Hepatocyte (in vitro differentiated cells): ENCODE measurements at regions not wholly inside any gene's neighbourhood (a gene's known extent, or its start where the extent isn't known, plus 50 kb on each side); places are given as distances from the start of the nearest gene placed in this dataset.

Source experiments
- CTCF ChIP-seq: fragments of 200-600 bp; sonication (generic); IDR thresholded peaks from 2 replicates; pipeline ENCODE4 v1.5.1; 2016; ENCODE audit warnings: antibody characterized with exemption, mild to moderate bottlenecking; ENCODE audit not compliant: poor library complexity
- EZH2 ChIP-seq: fragments of 200-600 bp; sonication (generic); IDR thresholded peaks from 2 replicates; pipeline ENCODE4 v1.6.1; 2016; ENCODE audit warnings: antibody characterized with exemption, mild to moderate bottlenecking, borderline replicate concordance
- EZH2phosphoT487 ChIP-seq: fragments of 200-600 bp; sonication (generic); IDR thresholded peaks from one replicate; pipeline ENCODE4 v1.6.1; 2018; ENCODE audit warnings: antibody characterized with exemption, mild to moderate bottlenecking, low read depth, moderate library complexity; ENCODE audit not compliant: unreplicated experiment, severe bottlenecking

GRCh38 chr4:10736266-10736665 lies 51.7 kb upstream of the CLNK start:
- no peak for TF ChIP-seq CTCF
- TF ChIP-seq EZH2phosphoT487, result no peak
- no peak for TF ChIP-seq EZH2
